Spleen (tissue), 11 donors: ENCODE measurements at regions not wholly inside any gene's neighbourhood (a gene's known extent, or its start where the extent isn't known, plus 50 kb on each side); places are given as distances from the start of the nearest gene placed in this dataset.

Source experiments
- DNase-seq: peaks from one replicate; pipeline ENCODE4 v3.0.0-alpha.2; 2020
- H3K27ac ChIP-seq, 8 donors: fragments of 200-600 bp; sonication (generic) in 7 of 8; 1 replicate in 4 of 8; 2 replicates in 4 of 8; pipeline versions ENCODE4 v1.5.0 to v1.8.0; 2016 to 2021; ENCODE audit warnings: inconsistent platforms in 4 of 8, mild to moderate bottlenecking in 4 of 8, moderate library complexity in 1 of 8
- H3K27me3 ChIP-seq, 7 donors: fragments of 200-600 bp; sonication (generic) in 6 of 7; replicated peaks in 1 of 7; 1 replicate in 4 of 7; 2 replicates in 3 of 7; pipeline versions ENCODE4 v1.5.0 to v1.8.0; 2016 to 2021; ENCODE audit warnings: inconsistent platforms in 3 of 7, mild to moderate bottlenecking in 1 of 7
- H3K36me3 ChIP-seq, 6 donors: fragments of 200-600 bp; sonication (generic) in 5 of 6; 1 replicate in 4 of 6; 2 replicates in 2 of 6; pipeline versions ENCODE4 v1.5.0 to v1.8.0; 2016 to 2021; ENCODE audit warnings: inconsistent platforms in 2 of 6
- H3K4me1 ChIP-seq, 6 donors: fragments of 200-600 bp; sonication (generic) in 5 of 6; 1 replicate in 3 of 6; 2 replicates in 3 of 6; pipeline versions ENCODE4 v1.5.0 to v1.8.0; 2016 to 2021; ENCODE audit warnings: inconsistent platforms in 3 of 6
- H3K4me3 ChIP-seq, 8 donors: fragments of 200-600 bp; sonication (generic) in 7 of 8; 1 replicate in 4 of 8; 2 replicates in 4 of 8; pipeline versions ENCODE4 v1.5.0 to v1.8.0; 2016 to 2021; ENCODE audit warnings: inconsistent platforms in 4 of 8, mild to moderate bottlenecking in 4 of 8, moderate library complexity in 2 of 8
- H3K9me3 ChIP-seq, 8 donors: fragments of 200-600 bp; sonication (generic) in 7 of 8; 1 replicate in 4 of 8; 2 replicates in 4 of 8; pipeline versions ENCODE4 v1.5.0 to v1.8.0; 2016 to 2021; ENCODE audit warnings: inconsistent platforms in 4 of 8
- POLR2A ChIP-seq, 3 donors: fragments of 450-650 bp; IDR thresholded peaks; one replicate each; pipeline ENCODE4 v1.5.1; 2017; ENCODE audit warnings: antibody characterized with exemption in 3 of 3, mild to moderate bottlenecking in 1 of 3
- POLR2AphosphoS5 ChIP-seq, 3 donors: sonication (generic); formaldehyde crosslinking; IDR thresholded peaks; one replicate each; pipeline ENCODE4 v1.5.1; 2017; ENCODE audit warnings: antibody characterized with exemption in 3 of 3
- WGBS, 5 donors: extraction: QIAGEN DNeasy Blood & Tissue Kit in 3 of 5; methylation state at CpG; one replicate each; pipeline versions ENCODE4 v1.1.5 to v1.1.7; 2013 to 2018; 5-methylcytosine and 5-hydroxymethylcytosine counted together
- intact Hi-C: fragments of 100-400 bp; cut with DNase I; formaldehyde crosslinking; loops from one replicate; pipeline ENCODE4 v1.15.0; 2023; ENCODE audit warnings: low total_unique reads
- TF ChIP-seq, protein P1 (sequence below), 11 experiments: fragments of 200-600 bp in 7 of 11; fragments of 450-650 bp in 4 of 11; sonication (generic) in 4 of 11; IDR thresholded peaks in 8 of 11; conservative IDR thresholded peaks in 3 of 11; 1 replicate in 7 of 11; 2 replicates in 4 of 11; pipeline versions ENCODE4 v1.4.0 to v1.8.0; 2016 to 2021; ENCODE audit warnings: antibody characterized with exemption in 11 of 11, inconsistent platforms in 4 of 11, mild to moderate bottlenecking in 1 of 11
- donor health status: healthy with polysubstance abuse.
- donor health status: DM: no; HTN: no; CAD: no; lungs with moderate emphysema.
- donor health status: DM: no; HTN: no; CAD: no.
- donor health status: Bipolar disorder and iron deficiency.
- donor health status: healthy.
- donor health status: DM: no; HTN: no; CAD: no.
- donor health status: DM: yes; HTN: yes; CAD: no.

DNA sequence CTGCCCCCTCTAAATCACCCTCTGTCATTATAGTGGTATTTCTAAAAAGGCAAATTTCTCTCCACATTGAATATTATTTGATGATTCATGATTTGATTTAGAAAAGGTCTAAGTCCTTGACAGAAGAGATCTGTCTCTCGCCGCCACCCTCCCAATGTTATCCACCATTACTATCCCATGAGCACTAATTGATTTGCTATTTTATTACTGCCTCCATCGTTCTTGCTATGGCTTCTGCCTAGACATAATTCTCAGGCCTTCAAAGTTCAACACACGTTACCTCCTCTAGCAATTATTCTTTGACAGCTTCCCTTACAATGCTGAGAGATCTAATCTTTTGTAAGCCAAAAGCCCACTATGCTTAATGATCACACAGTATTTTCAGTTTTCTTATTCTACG is 507.0 kb upstream of the CHAC2 start:
- H3K4me1 ChIP-seq: no peaks in the 10 kb centered on the region
- no peaks in the 10 kb centered on the region for H3K36me3 ChIP-seq
- peaks cover 0 to 15% (median 6%) of the 10 kb centered on the region in 8 donors for H3K9me3 ChIP-seq
- WGBS, 5 donors: 85 to 95% (median 89%) methylated on average over 5 of the region's 5 CpGs
- intact Hi-C loops: no loop called here
- TF ChIP-seq, protein P1, sequence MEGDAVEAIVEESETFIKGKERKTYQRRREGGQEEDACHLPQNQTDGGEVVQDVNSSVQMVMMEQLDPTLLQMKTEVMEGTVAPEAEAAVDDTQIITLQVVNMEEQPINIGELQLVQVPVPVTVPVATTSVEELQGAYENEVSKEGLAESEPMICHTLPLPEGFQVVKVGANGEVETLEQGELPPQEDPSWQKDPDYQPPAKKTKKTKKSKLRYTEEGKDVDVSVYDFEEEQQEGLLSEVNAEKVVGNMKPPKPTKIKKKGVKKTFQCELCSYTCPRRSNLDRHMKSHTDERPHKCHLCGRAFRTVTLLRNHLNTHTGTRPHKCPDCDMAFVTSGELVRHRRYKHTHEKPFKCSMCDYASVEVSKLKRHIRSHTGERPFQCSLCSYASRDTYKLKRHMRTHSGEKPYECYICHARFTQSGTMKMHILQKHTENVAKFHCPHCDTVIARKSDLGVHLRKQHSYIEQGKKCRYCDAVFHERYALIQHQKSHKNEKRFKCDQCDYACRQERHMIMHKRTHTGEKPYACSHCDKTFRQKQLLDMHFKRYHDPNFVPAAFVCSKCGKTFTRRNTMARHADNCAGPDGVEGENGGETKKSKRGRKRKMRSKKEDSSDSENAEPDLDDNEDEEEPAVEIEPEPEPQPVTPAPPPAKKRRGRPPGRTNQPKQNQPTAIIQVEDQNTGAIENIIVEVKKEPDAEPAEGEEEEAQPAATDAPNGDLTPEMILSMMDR (IDR thresholded peaks at IDR 0.05 in 8 of 11, conservative IDR thresholded peaks at IDR 0.05 in 3 of 11): no peak
- TF ChIP-seq POLR2A (IDR thresholded peaks at IDR 0.05) (no peak), POLR2AphosphoS5 (IDR thresholded peaks at IDR 0.05) (no peak)
- no peak overlapping the region for H3K4me3 ChIP-seq
- no peaks in the 10 kb centered on the region for H3K27me3 ChIP-seq
- no peak overlapping the region for H3K27ac ChIP-seq
- DNase-seq: no peak

DNA sequence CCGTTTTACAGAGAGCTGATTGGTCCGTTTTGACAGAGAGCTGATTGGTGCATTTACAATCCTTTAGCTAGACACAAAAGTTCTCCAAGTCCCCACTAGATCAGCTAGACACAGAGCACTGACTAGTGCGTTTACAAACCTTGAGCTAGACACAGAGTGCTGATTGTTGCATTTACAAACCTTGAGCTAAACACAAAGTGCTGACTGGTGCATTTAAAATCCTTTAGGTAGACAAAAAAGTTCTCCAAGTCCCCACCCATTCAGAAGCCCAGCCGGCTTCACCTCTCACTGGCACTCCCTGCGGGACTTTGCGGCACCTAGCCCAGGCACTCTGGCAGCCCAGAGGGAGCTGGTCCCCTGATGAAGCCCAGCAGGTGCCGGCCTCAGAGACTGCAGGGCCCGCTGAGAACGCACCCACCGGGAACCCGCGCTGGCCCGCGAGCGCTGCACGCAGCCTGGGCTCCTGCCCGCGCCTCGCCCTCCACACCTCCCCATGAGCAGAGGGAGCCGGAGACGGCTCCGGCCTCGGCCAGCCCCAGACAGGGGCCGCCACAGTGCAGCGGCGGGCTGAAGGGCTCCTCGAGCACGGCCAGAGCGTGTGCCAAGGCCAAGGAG is 508.1 kb upstream of the CHAC2 start:
- intact Hi-C loops: no loop called here

GRCh38 chr2:53257287-53257686 is 510.3 kb upstream of the CHAC2 start:
- no peak overlapping the region for H3K27ac ChIP-seq
- H3K4me1 ChIP-seq: no peaks in the 10 kb centered on the region
- H3K9me3 ChIP-seq: peaks cover 0 to 15% (median 6%) of the 10 kb centered on the region in 8 donors
- H3K4me3 ChIP-seq: no peak overlapping the region
- intact Hi-C loops: no loop called here
- DNase-seq: no peak
- TF ChIP-seq, protein P1 (IDR thresholded peaks at IDR 0.05 in 8 of 11, conservative IDR thresholded peaks at IDR 0.05 in 3 of 11): no peak
- no peak for TF ChIP-seq POLR2AphosphoS5 (IDR thresholded peaks at IDR 0.05)
- TF ChIP-seq POLR2A (IDR thresholded peaks at IDR 0.05): no peak
- H3K36me3 ChIP-seq: no peaks in the 10 kb centered on the region
- WGBS, 5 donors: 83 to 95% (median 88%) methylated on average over 3 of the region's 3 CpGs
- no peaks in the 10 kb centered on the region for H3K27me3 ChIP-seq

More for the DNA sequence above, 508.1 kb upstream of the CHAC2 start:
- Histone ChIP-seq H3K27me3 (no peaks in the 10 kb centered on the region), H3K27ac (no peak overlapping the region), H3K36me3 (no peaks in the 10 kb centered on the region), H3K4me3 (no peak overlapping the region), H3K9me3 (peaks cover 0 to 15% (median 6%) of the 10 kb centered on the region in 8 donors), H3K4me1 (no peaks in the 10 kb centered on the region)
- TF ChIP-seq POLR2AphosphoS5 (IDR thresholded peaks at IDR 0.05) (no peak), POLR2A (IDR thresholded peaks at IDR 0.05) (no peak)
- TF ChIP-seq, protein P1 (IDR thresholded peaks at IDR 0.05 in 8 of 11, conservative IDR thresholded peaks at IDR 0.05 in 3 of 11): no peak
- WGBS, 5 donors: 91 to 94% (median 92%) methylated on average over 16 to 29 of the region's 29 CpGs
- no peak for DNase-seq

- Histone ChIP-seq H3K27ac (no peak overlapping the region), H3K4me1 (no peaks in the 10 kb centered on the region), H3K36me3 (no peaks in the 10 kb centered on the region), H3K27me3 (no peaks in the 10 kb centered on the region), H3K4me3 (no peak overlapping the region), H3K9me3 (peaks cover 0 to 7% (median 0%) of the 10 kb centered on the region in 8 donors)
- TF ChIP-seq, protein P1 (IDR thresholded peaks at IDR 0.05 in 8 of 11, conservative IDR thresholded peaks at IDR 0.05 in 3 of 11): no peak
- TF ChIP-seq POLR2A (IDR thresholded peaks at IDR 0.05) (no peak), POLR2AphosphoS5 (IDR thresholded peaks at IDR 0.05) (no peak)
- 56 to 82% (median 74%) methylated on average over 2 of the region's 2 CpGs for WGBS, 5 donors
- intact Hi-C loops: no loop called here
- no peak for DNase-seq
Observed at GRCh38 chr2:53253244-53253643, 514.4 kb upstream of the CHAC2 start.
